GM12878 (cell line): ENCODE measurements at regions not wholly inside any gene's neighbourhood (a gene's known extent, or its start where the extent isn't known, plus 50 kb on each side); places are given as distances from the start of the nearest gene placed in this dataset.

Experiments
- ATAC-seq: fragments of 200-7000 bp; cut with Tn5 transposase; 3 replicates; pipeline ENCODE4 v1.9.1; 2020; ENCODE audit warnings: mild to moderate bottlenecking, moderate library complexity
- BruUV-seq: library from RNA; stranded (reverse); fragments of 400-500 nt; replicated peaks from 2 replicates; lab custom pipeline; 2021; lab: Mats Ljungman, UMichigan
- CTCF ChIA-PET: fragments of 300-600 bp; sonication (Branson Sonifier 250); formaldehyde crosslinking; extraction: SDS; loops from one replicate; lab custom pipeline; 2021; ENCODE audit warnings: inconsistent platforms; lab: Yijun Ruan, JAX
- POLR2A ChIA-PET: fragments of 350-600 bp; formaldehyde crosslinking; extraction: SDS; loops from one replicate; lab custom pipeline; 2021; ENCODE audit warnings: inconsistent platforms; lab: Charles Lee
- RAD21 ChIA-PET: fragments of 300-600 bp; sonication (Branson Sonifier 250); formaldehyde crosslinking; loops from one replicate; lab custom pipeline; 2023; ENCODE audit warnings: antibody characterized with exemption; ENCODE audit not compliant: unreplicated experiment; lab: Charles Lee
- SMC1A ChIA-PET: fragments of 300-600 bp; sonication (Branson Sonifier 250); formaldehyde crosslinking; loops from one replicate; lab custom pipeline; 2023; ENCODE audit not compliant: unreplicated experiment, uncharacterized antibody; lab: Charles Lee
- DNase-seq: peaks from one replicate; pipeline ENCODE4 v3.0.0-alpha.2; 2011; ENCODE audit warnings: low read depth, low spot score
- FAIRE-seq: peaks from 3 replicates; lab custom pipeline; 2011; peaks lifted over from hg19 to GRCh38; lab: Jason Lieb, UNC
- H2AFZ ChIP-seq: 2 replicates; pipeline ENCODE4 v1.6.0; 2011; ENCODE audit warnings: low read depth, low read length, control low read depth; ENCODE audit not compliant: control insufficient read depth
- H3K27ac ChIP-seq: 2 replicates; pipeline ENCODE4 v1.5.1; 2011; ENCODE audit warnings: control low read depth; ENCODE audit not compliant: control insufficient read depth, insufficient read depth
- H3K27me3 ChIP-seq, 2 experiments: replicated peaks in 1 of 2; 2 replicates each; pipeline versions ENCODE4 v1.6.0 to v1.6.1; 2011; ENCODE audit warnings: low read length in 1 of 2; ENCODE audit not compliant: control insufficient read depth in 2 of 2, insufficient read depth in 2 of 2
- H3K36me3 ChIP-seq, 2 experiments: 2 replicates each; pipeline ENCODE4 v1.5.1; 2011; ENCODE audit warnings: low read length in 1 of 2; ENCODE audit not compliant: control insufficient read depth in 2 of 2, insufficient read depth in 2 of 2
- H3K4me1 ChIP-seq: 2 replicates; pipeline ENCODE4 v1.6.1; 2011; ENCODE audit warnings: mild to moderate bottlenecking, low read length, moderate library complexity, mixed read lengths; ENCODE audit not compliant: control insufficient read depth, insufficient read depth
- H3K4me2 ChIP-seq: 2 replicates; pipeline ENCODE4 v1.6.0; 2011; ENCODE audit warnings: control low read depth; ENCODE audit not compliant: control insufficient read depth, insufficient read depth
- H3K4me3 ChIP-seq: fragments of 200-600 bp; sonication (generic); 2 replicates; pipeline ENCODE4 v1.5.1; 2016
- H3K79me2 ChIP-seq: 2 replicates; pipeline ENCODE4 v1.6.0; 2011; ENCODE audit warnings: low read length; ENCODE audit not compliant: control insufficient read depth, insufficient read depth
- H3K9ac ChIP-seq: 2 replicates; pipeline ENCODE4 v1.8.0; 2011; ENCODE audit warnings: low read length, control low read depth, mixed read lengths; ENCODE audit not compliant: control insufficient read depth, insufficient read depth
- H3K9me3 ChIP-seq: replicated peaks from 3 replicates; pipeline ENCODE4 v1.5.1; 2011; ENCODE audit warnings: mild to moderate bottlenecking, low read length; ENCODE audit not compliant: control insufficient read depth, insufficient read depth
- H4K20me1 ChIP-seq: 2 replicates; pipeline ENCODE4 v1.6.0; 2011; ENCODE audit not compliant: control insufficient read depth, insufficient read depth
- BCL11A ChIP-seq: IDR thresholded peaks from 2 replicates; pipeline ENCODE4 v1.6.1; 2011; ENCODE audit warnings: low read depth, low read length
- EGR1 ChIP-seq, 2 experiments: IDR thresholded peaks; 1 replicate in 1 of 2; 2 replicates in 1 of 2; pipeline ENCODE4 v1.6.1; 2011 to 2012; ENCODE audit warnings: low read depth in 2 of 2, low read length in 2 of 2, borderline replicate concordance in 1 of 2, mild to moderate bottlenecking in 1 of 2, moderate library complexity in 1 of 2
- ESRRA ChIP-seq: IDR thresholded peaks from 2 replicates; pipeline ENCODE4 v1.6.1; 2012; ENCODE audit warnings: mild to moderate bottlenecking, low read length, improper control_type of control experiment
- IKZF1 ChIP-seq: fragments of 450-650 bp; conservative IDR thresholded peaks from 2 replicates; pipeline ENCODE4 v1.6.1; 2017; ENCODE audit warnings: antibody characterized with exemption, mild to moderate bottlenecking
- NFXL1 ChIP-seq: fragments of 450-650 bp; IDR thresholded peaks from 2 replicates; pipeline ENCODE4 v1.6.1; 2017; ENCODE audit warnings: antibody characterized with exemption, mild to moderate bottlenecking, borderline replicate concordance
- NR2F1 ChIP-seq: fragments of 450-650 bp; conservative IDR thresholded peaks from 2 replicates; pipeline ENCODE4 v1.6.1; 2017; ENCODE audit warnings: mild to moderate bottlenecking
- NRF1 ChIP-seq: conservative IDR thresholded peaks from 2 replicates; pipeline ENCODE4 v1.6.1; 2011; ENCODE audit warnings: mild to moderate bottlenecking, low read depth, low read length, improper control_type of control experiment
- REST ChIP-seq: IDR thresholded peaks from 2 replicates; pipeline ENCODE4 v1.6.1; 2012; ENCODE audit warnings: mild to moderate bottlenecking, low read depth, low read length
- STAT3 ChIP-seq: IDR thresholded peaks from 2 replicates; pipeline ENCODE4 v1.6.1; 2011; ENCODE audit warnings: low read depth, low read length, improper control_type of control experiment
- YBX1 ChIP-seq: fragments of 450-650 bp; IDR thresholded peaks from 2 replicates; pipeline ENCODE4 v1.6.1; 2016; ENCODE audit warnings: antibody characterized with exemption
- ZBED1 ChIP-seq: IDR thresholded peaks from 2 replicates; pipeline ENCODE4 v1.6.1; 2016; ENCODE audit warnings: borderline replicate concordance
- ZNF217 ChIP-seq: fragments of 450-650 bp; IDR thresholded peaks from 2 replicates; pipeline ENCODE4 v1.6.1; 2017; ENCODE audit warnings: antibody characterized with exemption, mild to moderate bottlenecking
- ZNF274 ChIP-seq: IDR thresholded peaks from one replicate; pipeline ENCODE4 v1.8.0; 2011; ENCODE audit not compliant: insufficient read length, insufficient read depth
- ZNF384 ChIP-seq: IDR thresholded peaks from 2 replicates; pipeline ENCODE4 v1.6.1; 2012; ENCODE audit warnings: low read depth, mild to moderate bottlenecking, low read length, improper control_type of control experiment, borderline replicate concordance
- WGBS: methylation state at CpG from one replicate; pipeline ENCODE4 v1.1.6; 2016; ENCODE audit warnings: low lambda C conversion rate; ENCODE audit not compliant: insufficient replicate concordance, insufficient coverage; ENCODE audit errors: missing lambda C conversion rate; 5-methylcytosine and 5-hydroxymethylcytosine counted together
- in situ Hi-C: fragments of 300-500 bp; cut with MboI; formaldehyde crosslinking; loops from 9 replicates; pipeline ENCODE4 v1.14.3; 2018; ENCODE audit warnings: mixed read lengths
- intact Hi-C: fragments of 100-400 bp; cut with micrococcal nuclease; formaldehyde crosslinking; loops from one replicate; pipeline ENCODE4 v1.14.2; 2022; ENCODE audit not compliant: unreplicated experiment
- TF ChIP-seq, protein P1 (sequence below): fragments of 450-650 bp; IDR thresholded peaks from 2 replicates; pipeline ENCODE4 v1.6.1; 2018; ENCODE audit warnings: borderline replicate concordance, mild to moderate bottlenecking; ENCODE audit not compliant: partially characterized antibody

- SMC1A ChIA-PET: no interaction called here
- Histone ChIP-seq H3K4me2 (no peak overlapping the region), H2AFZ (no peak overlapping the region), H3K4me3 (no peak overlapping the region), H3K9ac (no peak overlapping the region), H3K4me1 (no peaks in the 10 kb centered on the region), H3K79me2 (no peaks in the 10 kb centered on the region), H3K27me3 (no peaks in the 10 kb centered on the region), H3K36me3 (no peaks in the 10 kb centered on the region), H4K20me1 (no peaks in the 10 kb centered on the region), H3K9me3 (no peaks in the 10 kb centered on the region; the same call in 2 of the 3 replicates), H3K27ac (no peak overlapping the region)
- RAD21 ChIA-PET: no interaction called here
- DNase-seq: no peak
- intact Hi-C loops (no loop called here), in situ Hi-C loops (no loop called here)
- CTCF ChIA-PET: no interaction called here
- POLR2A ChIA-PET: no interaction called here
- TF ChIP-seq ZNF274: no peak
- TF ChIP-seq, protein P1, sequence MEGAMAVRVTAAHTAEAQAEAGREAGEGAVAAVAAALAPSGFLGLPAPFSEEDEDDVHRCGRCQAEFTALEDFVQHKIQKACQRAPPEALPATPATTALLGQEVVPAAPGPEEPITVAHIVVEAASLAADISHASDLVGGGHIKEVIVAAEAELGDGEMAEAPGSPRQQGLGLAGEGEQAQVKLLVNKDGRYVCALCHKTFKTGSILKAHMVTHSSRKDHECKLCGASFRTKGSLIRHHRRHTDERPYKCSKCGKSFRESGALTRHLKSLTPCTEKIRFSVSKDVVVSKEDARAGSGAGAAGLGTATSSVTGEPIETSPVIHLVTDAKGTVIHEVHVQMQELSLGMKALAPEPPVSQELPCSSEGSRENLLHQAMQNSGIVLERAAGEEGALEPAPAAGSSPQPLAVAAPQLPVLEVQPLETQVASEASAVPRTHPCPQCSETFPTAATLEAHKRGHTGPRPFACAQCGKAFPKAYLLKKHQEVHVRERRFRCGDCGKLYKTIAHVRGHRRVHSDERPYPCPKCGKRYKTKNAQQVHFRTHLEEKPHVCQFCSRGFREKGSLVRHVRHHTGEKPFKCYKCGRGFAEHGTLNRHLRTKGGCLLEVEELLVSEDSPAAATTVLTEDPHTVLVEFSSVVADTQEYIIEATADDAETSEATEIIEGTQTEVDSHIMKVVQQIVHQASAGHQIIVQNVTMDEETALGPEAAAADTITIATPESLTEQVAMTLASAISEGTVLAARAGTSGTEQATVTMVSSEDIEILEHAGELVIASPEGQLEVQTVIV: no peak
- no peak for FAIRE-seq
- 7% methylated on average over 4 of the region's 4 CpGs for WGBS
- ATAC-seq: no peak
- BruUV-seq: no TSS peak
Measured at GRCh38 chr18:78244779-78245178, 734.8 kb upstream of the SALL3 start.

DNA sequence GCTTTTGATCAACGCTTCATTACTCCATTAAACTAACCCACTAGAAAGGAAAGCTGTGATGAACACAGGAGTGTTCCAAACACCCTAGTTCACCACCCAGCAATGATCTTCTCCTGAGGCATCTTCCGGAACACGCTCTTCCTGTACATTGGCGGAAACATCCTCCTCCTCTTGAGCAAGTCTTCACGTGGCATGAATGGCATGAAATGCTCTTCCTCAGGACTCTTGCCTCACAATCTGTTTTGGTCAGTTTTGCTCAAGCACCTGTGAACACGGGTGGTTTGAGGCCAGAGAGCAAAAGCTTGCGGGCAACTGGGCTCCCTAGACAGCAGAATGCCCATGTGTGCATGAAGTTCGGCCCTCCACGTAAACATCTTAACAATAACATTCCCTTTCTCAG, 734.2 kb upstream of the SALL3 start:
- no peak for DNase-seq
- H3K27ac ChIP-seq: no peak overlapping the region
- WGBS: 43% methylated on average over 9 of the region's 9 CpGs
- no peak for FAIRE-seq
- H3K4me1 ChIP-seq: no peaks in the 10 kb centered on the region
- H3K9me3 ChIP-seq: no peaks in the 10 kb centered on the region; the same call in 2 of the 3 replicates
- in situ Hi-C loops: no loop called here
- no peak overlapping the region for H3K4me2 ChIP-seq
- H3K79me2 ChIP-seq: no peaks in the 10 kb centered on the region
- intact Hi-C loops: no loop called here
- ATAC-seq: no peak
- H3K9ac ChIP-seq: no peak overlapping the region
- no peak for TF ChIP-seq REST
- no peak for TF ChIP-seq ZNF384
- no peak for TF ChIP-seq IKZF1
- TF ChIP-seq NR2F1: no peak
- TF ChIP-seq NRF1: no peak
- no peak for TF ChIP-seq EGR1 (IDR thresholded peaks at IDR 0.05; ENCODE audit: borderline replicate concordance in 1 of 2, low read depth in 2 of 2, low read length in 2 of 2)
- TF ChIP-seq NFXL1: no peak
- TF ChIP-seq STAT3: no peak
- no peak for TF ChIP-seq ZBED1
- TF ChIP-seq ZNF217: no peak
- no peak for TF ChIP-seq YBX1
- TF ChIP-seq BCL11A: no peak
- TF ChIP-seq ESRRA: no peak
- BruUV-seq: no TSS peak
- ChIA-PET CTCF (no interaction called here), RAD21 (no interaction called here), SMC1A (no interaction called here), POLR2A (no interaction called here)
- no peaks in the 10 kb centered on the region for H4K20me1 ChIP-seq
- H3K27me3 ChIP-seq: no peaks in the 10 kb centered on the region
- no peak overlapping the region for H2AFZ ChIP-seq
- no peaks in the 10 kb centered on the region for H3K36me3 ChIP-seq
- H3K4me3 ChIP-seq: no peak overlapping the region
